ENCODE measurements at regions not wholly inside any gene's neighbourhood (a gene's known extent, or its start where the extent isn't known, plus 50 kb on each side); places are given as distances from the start of the nearest gene placed in this dataset.
"Not testable (repeated sequence)": the region's sequence is repeated elsewhere in the genome, so short reads cannot be mapped to it uniquely, and the experiment has no call there.

DNA sequence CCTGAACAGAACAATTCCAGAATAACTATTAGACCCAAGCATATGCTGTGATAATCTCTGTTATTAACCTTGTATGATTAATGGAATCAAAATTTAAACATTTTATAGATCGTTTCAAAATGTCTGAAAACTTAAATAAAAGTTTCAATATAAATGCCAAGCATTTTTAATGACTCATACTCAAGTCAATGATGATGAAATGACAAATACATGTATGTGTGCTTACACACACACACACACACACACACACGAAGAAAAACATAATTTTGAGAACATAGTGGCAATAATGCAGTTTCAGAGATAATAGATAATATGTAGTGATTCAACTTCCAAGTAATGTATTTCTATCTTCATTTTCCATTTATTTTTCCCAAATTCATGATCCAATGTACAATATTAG lies 384.9 kb upstream of the FOXG1 start:
- no peaks in the 10 kb centered on the region for H3K36me3 ChIP-seq (ENCODE audit: low read length)
- no peak overlapping the region for H3K4me2 ChIP-seq (ENCODE audit: low read depth, low read length, poor library complexity, severe bottlenecking)
- H3K79me2 ChIP-seq (ENCODE audit: insufficient read depth, low read length): no peaks in the 10 kb centered on the region
- H2AFZ ChIP-seq (ENCODE audit: low read depth, low read length, severe bottlenecking): no peak overlapping the region
- no peaks in the 10 kb centered on the region for H3F3A ChIP-seq (ENCODE audit: insufficient read depth)
- no peaks in the 10 kb centered on the region for H3K9me2 ChIP-seq (replicated peaks; ENCODE audit: insufficient read depth, low read length)
- no peak overlapping the region for H3K9ac ChIP-seq (ENCODE audit: low read length)
- H3K27ac ChIP-seq (ENCODE audit: low read depth, low read length): no peak overlapping the region
- no peaks in the 10 kb centered on the region for H3K9me3 ChIP-seq (ENCODE audit: insufficient read depth, low read length)
- TF ChIP-seq, protein P1, sequence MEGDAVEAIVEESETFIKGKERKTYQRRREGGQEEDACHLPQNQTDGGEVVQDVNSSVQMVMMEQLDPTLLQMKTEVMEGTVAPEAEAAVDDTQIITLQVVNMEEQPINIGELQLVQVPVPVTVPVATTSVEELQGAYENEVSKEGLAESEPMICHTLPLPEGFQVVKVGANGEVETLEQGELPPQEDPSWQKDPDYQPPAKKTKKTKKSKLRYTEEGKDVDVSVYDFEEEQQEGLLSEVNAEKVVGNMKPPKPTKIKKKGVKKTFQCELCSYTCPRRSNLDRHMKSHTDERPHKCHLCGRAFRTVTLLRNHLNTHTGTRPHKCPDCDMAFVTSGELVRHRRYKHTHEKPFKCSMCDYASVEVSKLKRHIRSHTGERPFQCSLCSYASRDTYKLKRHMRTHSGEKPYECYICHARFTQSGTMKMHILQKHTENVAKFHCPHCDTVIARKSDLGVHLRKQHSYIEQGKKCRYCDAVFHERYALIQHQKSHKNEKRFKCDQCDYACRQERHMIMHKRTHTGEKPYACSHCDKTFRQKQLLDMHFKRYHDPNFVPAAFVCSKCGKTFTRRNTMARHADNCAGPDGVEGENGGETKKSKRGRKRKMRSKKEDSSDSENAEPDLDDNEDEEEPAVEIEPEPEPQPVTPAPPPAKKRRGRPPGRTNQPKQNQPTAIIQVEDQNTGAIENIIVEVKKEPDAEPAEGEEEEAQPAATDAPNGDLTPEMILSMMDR (IDR thresholded peaks at IDR 0.05; ENCODE audit: insufficient read depth, low read length, poor library complexity, severe bottlenecking): no peak
- TF ChIP-seq EZH2phosphoT487 (conservative IDR thresholded peaks at IDR 0.05; ENCODE audit: low read length): no peak
- no peaks in the 10 kb centered on the region for H4K20me1 ChIP-seq (ENCODE audit: low read depth, low read length)
- H3K27me3 ChIP-seq (ENCODE audit: low read length): no peaks in the 10 kb centered on the region
- H3K4me3 ChIP-seq (ENCODE audit: insufficient read depth, low read length, poor library complexity, severe bottlenecking): no peak overlapping the region

DNA sequence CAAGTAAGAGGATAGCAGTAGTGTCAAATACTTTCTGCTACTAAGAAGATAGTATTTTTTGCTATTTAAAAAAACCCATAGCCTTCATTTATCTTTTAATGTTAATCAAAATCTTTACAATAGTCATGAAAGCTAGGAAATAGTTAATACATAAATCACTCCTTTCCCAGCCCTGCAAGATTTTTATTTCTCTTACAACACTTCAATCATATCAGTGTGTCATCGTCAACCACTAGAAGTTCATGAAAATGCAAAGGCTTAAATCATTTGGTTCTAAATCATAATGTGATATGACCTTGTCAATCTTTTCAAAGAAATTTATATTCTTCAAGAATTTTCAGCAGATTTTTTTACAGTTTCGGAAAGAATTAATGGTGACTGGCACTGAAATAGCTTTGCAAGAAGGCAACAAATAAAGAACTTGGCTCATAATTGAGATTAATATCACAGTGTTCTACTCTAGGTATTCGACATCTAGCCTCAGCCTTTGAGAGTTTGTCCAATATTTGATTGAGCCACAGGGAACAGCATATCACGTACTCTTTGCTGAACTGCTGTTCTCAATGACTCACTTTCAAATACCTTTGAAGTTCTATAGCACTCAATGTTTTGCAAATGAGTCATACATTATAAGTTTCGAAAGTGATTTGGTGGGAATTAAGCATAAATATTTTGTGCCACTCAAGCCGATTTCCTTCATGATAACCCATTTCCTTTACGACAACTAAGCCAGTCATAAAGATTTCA lies 384.0 kb upstream of the FOXG1 start:
- Histone ChIP-seq H3K9ac (ENCODE audit: low read length) (no peak overlapping the region), H3K4me2 (ENCODE audit: low read depth, low read length, poor library complexity, severe bottlenecking) (no peak overlapping the region), H3K9me3 (ENCODE audit: insufficient read depth, low read length) (no peaks in the 10 kb centered on the region), H2AFZ (ENCODE audit: low read depth, low read length, severe bottlenecking) (no peak overlapping the region), H3K27me3 (ENCODE audit: low read length) (no peaks in the 10 kb centered on the region), H3F3A (ENCODE audit: insufficient read depth) (no peaks in the 10 kb centered on the region), H4K20me1 (ENCODE audit: low read depth, low read length) (no peaks in the 10 kb centered on the region), H3K9me2 (replicated peaks; ENCODE audit: insufficient read depth, low read length) (peaks cover 3% of the 10 kb centered on the region; the same call in 1 of the 2 replicates), H3K27ac (ENCODE audit: low read depth, low read length) (no peak overlapping the region), H3K36me3 (ENCODE audit: low read length) (no peaks in the 10 kb centered on the region), H3K4me3 (ENCODE audit: insufficient read depth, low read length, poor library complexity, severe bottlenecking) (no peak overlapping the region), H3K79me2 (ENCODE audit: insufficient read depth, low read length) (no peaks in the 10 kb centered on the region)
- TF ChIP-seq, protein P1 (IDR thresholded peaks at IDR 0.05; ENCODE audit: insufficient read depth, low read length, poor library complexity, severe bottlenecking): no peak
- no peak for TF ChIP-seq EZH2phosphoT487 (conservative IDR thresholded peaks at IDR 0.05; ENCODE audit: low read length)

DNA sequence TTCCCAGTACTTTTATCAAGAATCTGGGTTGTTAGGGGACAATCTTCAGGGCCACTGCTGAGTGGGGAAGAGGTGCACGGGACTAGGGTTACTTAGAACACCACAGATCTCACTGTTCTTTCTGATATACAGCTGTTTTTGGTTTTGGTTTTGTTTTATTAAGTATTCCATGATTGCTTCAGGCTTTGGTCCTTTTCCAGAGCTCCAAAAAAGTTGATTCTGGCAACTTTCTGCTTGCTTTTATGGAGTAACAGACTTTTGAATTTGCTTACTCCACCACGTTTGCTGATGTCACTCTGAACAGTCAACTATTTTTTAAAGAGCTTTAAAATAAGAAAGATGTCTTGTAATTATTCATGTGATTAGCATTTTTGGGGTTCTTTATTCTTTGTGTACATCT lies 368.1 kb upstream of the FOXG1 start:
- Histone ChIP-seq H4K20me1 (ENCODE audit: low read depth, low read length) (no peaks in the 10 kb centered on the region), H3F3A (ENCODE audit: insufficient read depth) (no peaks in the 10 kb centered on the region)

GRCh38 chr14:28401705-28402104 lies 364.9 kb upstream of the FOXG1 start:
- not testable (repeated sequence) for H3K9me2 ChIP-seq (replicated peaks; ENCODE audit: insufficient read depth, low read length); H3F3A ChIP-seq (ENCODE audit: insufficient read depth); H3K4me2 ChIP-seq (ENCODE audit: low read depth, low read length, poor library complexity, severe bottlenecking)

More for the DNA sequence above, 368.1 kb upstream of the FOXG1 start:
- Histone ChIP-seq H3K9ac (ENCODE audit: low read length) (no peak overlapping the region), H3K79me2 (ENCODE audit: insufficient read depth, low read length) (no peaks in the 10 kb centered on the region), H3K27me3 (ENCODE audit: low read length) (no peaks in the 10 kb centered on the region), H3K4me3 (ENCODE audit: insufficient read depth, low read length, poor library complexity, severe bottlenecking) (no peak overlapping the region), H3K27ac (ENCODE audit: low read depth, low read length) (no peak overlapping the region), H3K4me2 (ENCODE audit: low read depth, low read length, poor library complexity, severe bottlenecking) (no peak overlapping the region), H3K9me3 (ENCODE audit: insufficient read depth, low read length) (no peaks in the 10 kb centered on the region), H3K36me3 (ENCODE audit: low read length) (no peaks in the 10 kb centered on the region), H2AFZ (ENCODE audit: low read depth, low read length, severe bottlenecking) (no peak overlapping the region), H3K9me2 (replicated peaks; ENCODE audit: insufficient read depth, low read length) (no peaks in the 10 kb centered on the region)
- TF ChIP-seq, protein P1 (IDR thresholded peaks at IDR 0.05; ENCODE audit: insufficient read depth, low read length, poor library complexity, severe bottlenecking): no peak
- TF ChIP-seq EZH2phosphoT487 (conservative IDR thresholded peaks at IDR 0.05; ENCODE audit: low read length): no peak

More at GRCh38 chr14:28401705-28402104, 364.9 kb upstream of the FOXG1 start:
- not testable (repeated sequence) for H3K27ac ChIP-seq (ENCODE audit: low read depth, low read length); H4K20me1 ChIP-seq (ENCODE audit: low read depth, low read length); H3K27me3 ChIP-seq (ENCODE audit: low read length); H3K4me3 ChIP-seq (ENCODE audit: insufficient read depth, low read length, poor library complexity, severe bottlenecking); H3K9ac ChIP-seq (ENCODE audit: low read length); H2AFZ ChIP-seq (ENCODE audit: low read depth, low read length, severe bottlenecking); H3K36me3 ChIP-seq (ENCODE audit: low read length); H3K79me2 ChIP-seq (ENCODE audit: insufficient read depth, low read length); H3K9me3 ChIP-seq (ENCODE audit: insufficient read depth, low read length)

All from SU-DHL-6 (cell line).